NCI-H1105 (cell line): ENCODE measurements at regions not wholly inside any gene's neighbourhood (a gene's known extent, or its start where the extent isn't known, plus 50 kb on each side); places are given as distances from the start of the nearest gene placed in this dataset.
"Not testable (repeated sequence)": the region's sequence is repeated elsewhere in the genome, so short reads cannot be mapped to it uniquely, and the experiment has no call there.

ENCODE experiments used
- DNase-seq: peaks from one replicate; lab custom pipeline; 2025; lab: John Stamatoyannopoulos, UW

DNA sequence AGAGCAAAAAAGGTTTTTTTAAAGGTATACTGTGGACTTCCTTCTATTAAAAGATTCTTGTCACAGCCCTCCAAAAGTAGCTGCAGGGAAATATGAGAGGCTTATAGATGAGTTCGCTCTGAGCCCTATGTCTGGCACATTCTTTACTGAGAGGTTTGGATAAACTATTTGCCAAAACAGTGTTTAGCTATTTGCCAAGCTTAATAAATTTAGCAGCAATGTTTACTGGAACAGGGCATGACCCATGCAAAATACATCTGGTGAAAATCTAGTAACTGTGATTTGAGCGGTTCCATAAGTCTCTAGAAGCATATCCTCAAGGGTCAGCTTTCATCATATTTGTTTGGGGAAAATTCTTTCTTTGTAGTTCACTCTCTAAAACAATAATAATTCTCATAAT lies 1696.7 kb upstream of the PIK3C3 start:
- DNase-seq: no peak

DNA sequence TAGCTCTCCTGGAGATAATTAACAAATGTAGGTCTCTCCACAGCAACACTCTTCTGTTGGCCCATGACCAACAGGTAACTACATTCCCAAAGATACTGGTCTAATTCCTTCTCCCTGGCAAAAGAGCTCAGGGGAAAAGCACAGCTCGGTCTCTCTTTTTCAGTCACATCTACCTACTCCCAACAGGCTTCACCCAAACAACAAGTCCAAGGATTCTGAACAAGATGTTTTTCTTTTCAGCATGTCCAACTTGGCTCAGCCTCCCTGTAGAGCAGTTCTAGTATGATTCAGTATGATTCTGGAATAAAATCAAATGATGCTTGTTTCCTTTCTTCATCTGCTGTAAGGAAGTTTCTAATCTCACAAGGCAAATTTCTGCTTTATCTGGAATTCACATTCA lies 1704.8 kb upstream of the PIK3C3 start:
- DNase-seq: no peak

- DNase-seq: no peak
Observed at GRCh38 chr18:40249390-40250080, 1705.5 kb upstream of the PIK3C3 start.

DNA sequence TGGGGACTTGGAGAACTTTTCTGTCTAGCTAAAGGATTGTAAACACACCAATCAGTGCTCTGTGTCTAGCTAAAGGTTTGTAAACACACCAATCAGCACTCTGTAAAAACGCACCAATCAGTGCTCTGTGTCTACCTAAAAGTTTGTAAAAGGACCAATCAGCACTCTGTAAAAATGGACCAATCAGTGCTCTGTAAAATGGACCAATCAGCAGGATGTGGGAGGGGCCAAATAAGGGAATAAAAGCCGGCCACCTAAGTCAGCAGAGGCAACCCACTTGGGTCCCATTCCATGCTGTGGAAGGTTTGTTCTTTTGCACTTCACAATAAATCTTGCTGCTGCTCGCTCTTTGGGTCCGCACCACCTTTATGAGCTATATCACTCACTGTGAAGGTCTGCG lies 1709.4 kb upstream of the PIK3C3 start:
- not testable (repeated sequence) for DNase-seq

DNA sequence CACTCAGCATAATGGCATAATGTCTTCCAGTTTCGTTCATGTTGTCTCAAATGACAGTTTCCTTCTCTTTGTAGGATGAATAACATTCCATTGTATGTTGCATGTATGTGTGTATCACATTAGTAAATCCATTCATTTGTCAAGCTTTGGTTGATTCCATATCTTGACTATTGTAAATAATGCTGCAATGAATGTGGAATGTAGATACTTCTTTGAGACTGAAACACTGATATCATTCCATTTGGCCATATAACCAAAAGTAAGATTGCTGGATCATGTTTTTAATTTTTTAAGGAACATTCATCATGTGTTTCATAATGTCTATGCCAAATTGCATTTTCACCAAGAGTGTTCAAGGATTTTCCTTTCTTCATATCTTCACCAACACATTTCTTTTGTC lies 1711.4 kb upstream of the PIK3C3 start:
- DNase-seq: no peak

DNA sequence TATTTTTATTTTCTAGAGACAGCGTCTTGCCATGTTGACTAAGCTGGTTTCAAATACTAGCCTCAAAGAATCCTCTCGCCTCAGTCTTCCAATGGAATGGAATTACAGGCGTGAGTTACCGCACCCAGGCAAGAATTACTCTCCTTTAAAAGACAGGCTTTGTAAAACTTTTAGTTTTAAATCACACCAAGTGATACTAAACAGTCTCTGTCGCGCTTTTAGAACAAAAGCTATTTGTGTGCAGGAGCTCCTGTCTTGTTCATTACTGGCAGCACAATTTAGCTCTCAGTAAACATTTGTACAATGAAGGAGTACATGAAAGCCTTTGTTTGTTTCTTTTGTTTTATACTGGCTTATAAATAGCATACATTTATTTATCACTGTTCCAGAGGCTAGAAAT lies 1719.2 kb upstream of the PIK3C3 start:
- DNase-seq: no peak

GRCh38 chr18:40235323-40235722 lies 1719.7 kb upstream of the PIK3C3 start:
- DNase-seq: no peak

- no peak for DNase-seq
Observed at GRCh38 chr18:40233931-40234616, 1721.0 kb upstream of the PIK3C3 start.

DNA sequence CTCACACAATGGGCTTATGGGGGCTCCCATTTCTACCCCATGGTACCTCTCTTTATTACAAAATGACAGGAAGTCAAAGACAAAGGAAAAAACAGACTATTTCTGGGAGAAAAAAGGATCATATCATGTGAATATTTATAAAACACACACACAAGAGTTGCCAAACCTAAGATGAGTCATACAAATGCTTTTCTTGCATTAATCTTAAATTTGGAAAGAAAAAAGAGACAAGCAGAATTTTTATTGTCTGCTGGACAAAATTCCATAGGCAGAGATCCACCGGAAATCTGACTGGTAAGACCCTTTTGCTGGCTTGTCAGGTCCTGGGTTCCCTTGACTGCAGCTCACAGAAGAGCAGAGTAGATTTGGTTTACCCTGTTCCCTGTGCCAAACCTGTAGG lies 1732.3 kb upstream of the PIK3C3 start:
- DNase-seq: no peak

DNA sequence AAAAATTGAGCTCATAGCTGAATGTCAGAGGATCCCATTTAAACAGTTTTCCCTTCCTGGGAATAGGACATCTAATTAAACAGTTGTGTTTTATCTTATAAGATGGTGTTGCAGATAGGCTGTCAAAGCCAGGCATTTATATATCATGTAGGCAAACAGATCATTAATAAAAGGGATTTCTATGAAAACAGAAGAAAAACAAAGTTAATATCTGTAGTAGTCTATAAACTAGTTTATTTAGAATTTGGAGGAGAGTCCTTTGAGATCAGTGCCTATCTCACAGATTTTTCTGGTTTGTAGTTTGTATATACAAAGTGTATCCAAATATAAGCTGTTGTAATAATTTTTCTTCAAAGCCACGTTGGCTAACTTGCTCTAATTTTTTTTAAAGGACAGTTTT lies 1738.2 kb upstream of the PIK3C3 start:
- DNase-seq: no peak

DNA sequence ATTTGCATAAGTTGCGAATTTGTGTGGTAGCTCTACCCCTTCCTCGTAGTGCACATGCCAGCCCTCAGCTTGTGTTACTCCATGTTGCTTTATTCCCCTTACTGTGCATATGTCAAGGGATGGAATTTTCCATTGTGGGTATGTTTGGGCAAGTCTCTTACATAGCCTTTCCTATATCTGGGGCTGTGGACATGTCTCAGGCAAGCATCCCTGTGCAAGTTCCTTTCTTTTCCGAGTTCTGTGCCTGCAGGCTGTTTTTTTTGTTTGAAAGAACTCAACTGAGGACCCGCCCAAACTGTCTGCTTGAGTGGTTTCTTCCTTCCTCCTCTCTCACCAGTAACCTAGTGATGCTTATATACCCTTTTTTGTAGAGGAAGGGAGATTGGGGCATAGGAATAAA lies 1739.1 kb upstream of the PIK3C3 start:
- no peak for DNase-seq

- no peak for DNase-seq
Observed at GRCh38 chr18:40210696-40211095, 1744.3 kb upstream of the PIK3C3 start.

- no peak for DNase-seq
Observed at GRCh38 chr18:40208958-40209357, 1746.1 kb upstream of the PIK3C3 start.

DNA sequence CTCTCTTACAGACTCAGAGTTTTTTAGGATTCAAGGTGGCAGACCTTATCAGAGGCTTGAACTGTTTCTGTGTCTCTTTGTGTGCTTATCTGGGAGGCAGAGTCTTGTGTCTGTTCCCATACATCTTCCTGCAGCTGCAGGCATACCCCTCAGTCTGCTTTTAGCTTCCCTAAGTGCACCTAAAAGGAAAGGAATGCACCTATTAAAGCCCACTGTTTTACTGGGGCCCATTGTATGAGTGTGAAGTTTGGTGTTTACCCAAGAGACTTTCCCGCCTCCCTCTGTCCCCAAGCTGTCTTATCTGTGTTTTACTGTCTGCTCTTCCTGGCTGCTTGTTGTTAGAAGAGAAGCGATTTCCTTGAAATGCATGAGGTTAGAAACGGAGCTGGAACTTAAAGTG lies 1757.3 kb upstream of the PIK3C3 start:
- DNase-seq: no peak

DNA sequence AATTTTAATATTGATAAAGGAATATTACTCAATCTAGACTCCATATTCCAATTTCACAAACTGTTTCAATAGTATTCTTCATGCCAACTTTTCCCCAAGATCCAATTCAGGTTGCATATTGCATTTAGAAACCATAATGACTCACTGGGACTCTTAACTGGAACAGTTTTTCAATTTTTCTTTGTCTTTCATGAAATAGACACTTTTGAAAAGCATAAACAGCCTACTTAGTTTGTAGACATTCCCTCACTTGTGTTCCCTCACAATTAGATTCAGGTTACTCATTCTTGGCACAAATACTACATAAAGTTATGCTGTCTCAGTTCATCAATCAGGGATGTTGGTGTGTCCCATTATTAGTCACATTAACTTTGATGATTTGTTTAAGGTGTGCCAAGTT lies 1768.4 kb upstream of the PIK3C3 start:
- no peak for DNase-seq

- DNase-seq: no peak
Observed at GRCh38 chr18:40179729-40180461, 1775.1 kb upstream of the PIK3C3 start.

- no peak for DNase-seq
Observed at GRCh38 chr18:40168026-40168425, 1787.0 kb upstream of the PIK3C3 start.

DNA sequence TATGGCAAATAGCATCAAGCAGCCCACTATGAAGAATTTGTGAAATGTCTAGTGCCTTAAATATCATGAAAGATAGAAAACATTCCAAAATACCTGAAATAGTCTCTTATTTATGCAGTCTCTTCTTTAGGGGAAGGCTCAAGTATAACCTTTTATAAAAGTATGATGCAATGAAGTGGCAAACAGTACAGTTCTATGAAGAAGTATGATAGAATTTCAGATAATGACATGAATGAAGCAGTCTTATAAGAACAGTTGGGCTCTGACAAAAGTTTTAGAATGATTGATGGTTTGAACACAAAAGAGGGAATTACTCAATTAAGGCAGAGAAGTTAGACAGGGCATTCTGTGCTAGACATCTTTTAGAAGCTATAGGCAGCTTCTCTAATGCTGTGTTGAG lies 1791.8 kb upstream of the PIK3C3 start:
- DNase-seq: no peak

DNA sequence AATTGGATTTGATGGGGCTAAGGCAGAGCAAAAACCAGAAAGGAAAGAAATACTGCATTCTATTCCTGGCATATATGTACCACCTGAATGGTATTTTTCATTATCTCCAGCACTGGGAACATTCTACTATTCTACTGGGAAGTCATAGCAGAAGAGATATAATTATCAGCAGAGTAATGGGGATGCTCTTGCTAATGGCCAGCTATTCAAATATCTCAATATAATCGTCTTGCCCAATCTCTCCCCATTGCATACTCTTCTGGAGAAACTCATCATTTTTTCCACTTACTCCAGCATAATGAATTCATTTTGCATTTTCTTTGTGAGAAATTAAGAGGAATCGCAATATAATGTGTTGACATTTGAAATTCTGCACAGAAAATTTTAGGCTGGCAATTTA lies 1794.7 kb upstream of the PIK3C3 start:
- DNase-seq: no peak

- DNase-seq: peak; percentile 73
Observed at GRCh38 chr18:40159141-40160017, 1795.7 kb upstream of the PIK3C3 start.

DNA sequence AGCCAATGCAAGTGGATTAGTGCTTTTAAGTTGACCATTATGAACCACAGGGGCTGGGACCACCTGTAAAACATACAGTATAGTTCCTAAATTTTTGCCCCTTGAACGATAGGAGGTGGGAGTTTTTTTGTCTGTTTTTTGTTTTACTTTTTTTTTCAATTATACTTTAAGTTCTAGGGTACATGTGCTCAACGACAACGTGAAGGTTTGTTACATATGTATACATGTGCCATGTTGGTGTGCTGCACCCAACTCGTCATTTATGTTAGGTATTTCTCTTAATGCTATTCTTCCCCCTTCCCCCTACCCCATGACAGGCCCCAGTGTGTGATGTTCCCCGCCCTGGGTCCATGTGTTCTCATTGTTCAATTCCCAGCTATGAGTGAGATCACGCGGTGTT lies 1797.9 kb upstream of the PIK3C3 start:
- no peak for DNase-seq

DNA sequence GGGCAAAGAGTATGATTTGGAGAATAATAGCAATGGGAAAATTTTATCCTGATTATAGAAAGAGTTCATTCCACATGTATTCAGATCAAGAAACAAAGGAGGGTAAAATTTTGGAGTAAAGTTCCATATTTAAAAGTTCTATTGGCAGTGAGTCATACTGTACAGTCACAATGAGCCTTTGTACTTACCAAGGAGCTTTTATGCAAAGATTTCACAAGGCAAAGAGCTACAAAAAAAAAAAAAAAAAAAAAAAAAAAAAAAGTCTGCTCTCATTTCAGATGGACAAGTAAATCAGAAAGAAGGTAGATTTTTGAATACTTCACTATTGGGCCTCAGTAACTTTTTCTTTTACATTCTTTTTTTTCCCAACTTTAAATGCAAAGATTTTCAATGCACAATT lies 1802.2 kb upstream of the PIK3C3 start:
- DNase-seq: no peak
